ENCODE measurements at regions not wholly inside any gene's neighbourhood (a gene's known extent, or its start where the extent isn't known, plus 50 kb on each side); places are given as distances from the start of the nearest gene placed in this dataset.

DNA sequence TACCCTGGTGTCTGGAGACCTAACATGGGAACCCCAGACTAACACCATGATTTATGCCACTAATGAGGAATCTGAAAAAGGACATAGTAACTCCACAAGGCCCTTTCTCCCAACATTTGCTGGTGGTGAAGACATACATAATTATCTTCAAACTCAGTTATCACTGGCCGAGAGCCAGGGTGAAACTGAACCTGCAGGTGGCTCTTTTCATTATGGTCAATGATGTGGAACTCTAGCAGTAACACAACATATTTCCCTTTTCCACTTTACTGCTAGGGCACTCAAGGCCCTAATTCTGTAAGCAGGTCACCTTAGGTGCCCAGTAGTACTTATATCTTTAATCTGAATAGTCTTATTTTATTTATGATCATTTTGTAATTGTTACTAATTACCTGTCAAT is 326.4 kb upstream of the SATB1 start:
- TF ChIP-seq GATA3 (IDR thresholded peaks at IDR 0.05; ENCODE audit: low read depth, low read length) (no peak), GATA2 (IDR thresholded peaks at IDR 0.05; ENCODE audit: low read depth, low read length) (no peak)

Data from SH-SY5Y (cell line).